Cardiac fibroblast (primary cell): ENCODE measurements at regions not wholly inside any gene's neighbourhood (a gene's known extent, or its start where the extent isn't known, plus 50 kb on each side); places are given as distances from the start of the nearest gene placed in this dataset.

Source experiments
- DNase-seq, 2 donors: peaks; one replicate each; pipeline versions ENCODE4 v3.0.0 to v3.0.0-alpha.2; 2010; ENCODE audit warnings: low read depth in 2 of 2
- H3K4me3 ChIP-seq, 2 donors: replicated peaks in 1 of 2; 1 replicate in 1 of 2; 2 replicates in 1 of 2; pipeline ENCODE4 v1.5.1; 2011; ENCODE audit warnings: low read depth in 2 of 2, low read length in 2 of 2, mild to moderate bottlenecking in 2 of 2, moderate library complexity in 1 of 2
- TF ChIP-seq, protein P1 (sequence below): IDR thresholded peaks from one replicate; pipeline ENCODE4 v1.5.1; 2011; ENCODE audit warnings: low read depth, mild to moderate bottlenecking, low read length, inconsistent platforms

DNA sequence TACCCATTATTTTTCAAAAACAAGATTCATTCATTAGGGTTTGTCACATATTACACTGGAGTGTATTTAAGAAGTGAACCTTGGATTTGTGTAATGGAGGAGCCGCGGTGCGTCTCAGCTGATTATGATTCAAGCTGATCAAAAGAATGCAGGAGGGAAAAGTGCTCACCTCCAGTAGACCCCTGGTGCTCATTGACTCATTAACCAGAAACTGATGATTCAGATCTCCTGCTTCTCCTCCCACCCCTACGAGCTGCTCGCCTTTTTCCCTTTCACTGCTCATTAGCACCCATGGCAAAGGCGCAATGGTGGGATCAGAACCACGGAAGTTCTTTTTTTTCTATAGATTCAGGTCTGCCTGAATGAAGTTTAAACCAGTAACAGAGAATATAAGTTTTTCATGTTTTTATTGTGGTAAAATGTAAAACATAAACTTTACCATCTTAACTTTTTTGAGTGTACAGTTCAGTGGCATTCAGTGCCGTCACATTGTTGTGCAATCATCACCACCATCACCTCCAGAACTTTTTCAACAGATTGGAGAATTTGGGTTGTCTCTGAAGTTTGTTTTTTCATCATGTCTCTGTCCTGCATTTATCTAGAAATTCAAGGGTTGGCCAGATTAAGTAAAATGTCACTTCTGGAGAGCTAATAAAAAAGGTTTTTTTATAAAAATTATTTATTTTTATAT is 101.6 kb downstream of the LINC00237 start:
- no peak for DNase-seq
- H3K4me3 ChIP-seq = no peak overlapping the region
- TF ChIP-seq, protein P1, sequence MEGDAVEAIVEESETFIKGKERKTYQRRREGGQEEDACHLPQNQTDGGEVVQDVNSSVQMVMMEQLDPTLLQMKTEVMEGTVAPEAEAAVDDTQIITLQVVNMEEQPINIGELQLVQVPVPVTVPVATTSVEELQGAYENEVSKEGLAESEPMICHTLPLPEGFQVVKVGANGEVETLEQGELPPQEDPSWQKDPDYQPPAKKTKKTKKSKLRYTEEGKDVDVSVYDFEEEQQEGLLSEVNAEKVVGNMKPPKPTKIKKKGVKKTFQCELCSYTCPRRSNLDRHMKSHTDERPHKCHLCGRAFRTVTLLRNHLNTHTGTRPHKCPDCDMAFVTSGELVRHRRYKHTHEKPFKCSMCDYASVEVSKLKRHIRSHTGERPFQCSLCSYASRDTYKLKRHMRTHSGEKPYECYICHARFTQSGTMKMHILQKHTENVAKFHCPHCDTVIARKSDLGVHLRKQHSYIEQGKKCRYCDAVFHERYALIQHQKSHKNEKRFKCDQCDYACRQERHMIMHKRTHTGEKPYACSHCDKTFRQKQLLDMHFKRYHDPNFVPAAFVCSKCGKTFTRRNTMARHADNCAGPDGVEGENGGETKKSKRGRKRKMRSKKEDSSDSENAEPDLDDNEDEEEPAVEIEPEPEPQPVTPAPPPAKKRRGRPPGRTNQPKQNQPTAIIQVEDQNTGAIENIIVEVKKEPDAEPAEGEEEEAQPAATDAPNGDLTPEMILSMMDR = no peak

DNA sequence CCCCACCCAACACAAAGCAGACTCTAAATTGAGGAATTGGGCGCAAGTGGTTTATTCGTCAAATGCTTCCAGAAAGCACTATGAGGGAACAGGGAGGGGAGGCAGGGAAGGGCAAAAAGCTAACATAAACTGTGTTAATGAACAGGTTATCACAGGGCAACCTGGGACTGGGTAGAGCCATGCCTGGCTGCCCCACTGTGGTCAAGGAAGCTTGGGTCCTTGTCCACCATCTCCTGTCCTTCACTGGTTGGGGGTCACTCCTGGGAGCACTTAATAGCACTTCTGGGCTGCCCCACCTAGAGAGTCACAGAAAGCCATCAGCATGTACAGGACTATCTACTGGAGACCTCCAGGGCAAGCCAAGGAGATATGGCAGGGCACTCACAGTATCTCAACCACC is 102.3 kb downstream of the LINC00237 start:
- H3K4me3 ChIP-seq = no peak overlapping the region
- TF ChIP-seq, protein P1 = no peak
- DNase-seq = no peak

DNA sequence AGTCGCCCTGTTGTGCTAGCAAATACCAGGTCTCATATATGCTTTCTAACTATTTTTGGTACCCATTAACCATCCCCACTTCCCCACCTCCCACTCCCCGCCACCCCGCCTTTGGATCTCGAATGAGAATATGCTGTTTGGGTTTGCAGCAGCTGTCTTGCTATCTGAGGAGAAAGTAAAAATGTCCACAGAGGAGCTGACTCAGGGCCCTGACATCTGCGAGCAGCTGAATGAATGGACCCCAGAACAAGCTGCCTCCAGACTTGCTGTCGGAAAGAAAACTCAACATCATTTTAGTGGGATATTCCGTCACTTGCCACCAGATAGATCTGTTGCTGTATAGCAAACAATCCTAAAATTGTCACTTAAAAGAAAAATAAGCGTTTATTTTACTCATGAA is 103.7 kb downstream of the LINC00237 start:
- DNase-seq = no peak
- TF ChIP-seq, protein P1 = no peak
- H3K4me3 ChIP-seq = no peak overlapping the region

DNA sequence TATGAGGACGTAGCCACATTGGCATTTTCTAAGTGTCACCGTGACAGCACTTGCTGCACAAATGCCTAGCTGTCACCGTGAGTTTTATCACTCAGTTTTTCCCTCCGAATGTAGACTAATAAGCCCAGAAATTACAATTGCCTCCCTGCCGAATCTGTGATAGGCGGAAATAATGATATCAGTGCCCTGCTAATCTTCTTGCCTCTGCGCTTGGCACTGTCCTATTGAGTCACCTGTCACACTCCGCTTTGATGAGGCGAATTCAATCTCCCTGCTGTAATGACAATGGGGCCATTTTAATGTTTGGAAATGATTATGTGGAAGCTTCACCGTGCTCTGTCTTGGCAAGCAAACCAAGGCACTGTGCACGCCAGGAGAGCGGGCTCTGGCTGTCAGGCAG is 112.8 kb downstream of the LINC00237 start:
- TF ChIP-seq, protein P1 = no peak
- DNase-seq = no peak
- no peak overlapping the region for H3K4me3 ChIP-seq

DNA sequence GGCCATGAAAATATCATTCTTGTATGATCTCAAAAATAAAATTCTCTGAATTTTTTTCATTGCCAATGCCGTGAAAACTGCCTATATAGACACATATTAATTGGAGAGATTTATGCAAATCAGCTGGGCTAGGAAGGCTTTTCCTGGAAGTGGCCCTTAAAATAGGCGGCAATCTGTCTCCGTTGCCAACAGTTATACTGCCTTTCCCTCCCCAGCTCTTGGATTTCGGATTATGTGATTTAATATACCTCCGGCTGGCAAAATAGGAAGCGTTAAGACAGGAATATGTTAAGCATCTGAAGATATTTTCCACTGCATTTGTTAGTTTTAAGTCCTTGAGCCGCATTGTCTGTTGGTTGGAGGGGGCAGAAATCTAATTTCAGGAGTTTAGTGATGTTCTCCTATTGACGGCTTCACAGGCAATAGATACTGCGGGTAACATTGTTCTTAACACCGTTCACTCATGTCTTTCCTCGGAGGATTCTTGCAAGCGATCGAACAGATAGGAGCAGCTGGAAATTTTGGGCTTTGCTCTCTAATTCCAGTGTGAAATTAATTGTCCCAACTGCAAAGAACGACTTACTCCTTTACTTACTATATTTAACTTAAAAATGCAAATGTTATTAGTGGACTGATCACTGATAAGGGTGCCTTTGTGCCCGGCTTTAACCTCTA is 113.3 kb downstream of the LINC00237 start:
- no peak overlapping the region for H3K4me3 ChIP-seq
- DNase-seq = no peak
- TF ChIP-seq, protein P1 = no peak

DNA sequence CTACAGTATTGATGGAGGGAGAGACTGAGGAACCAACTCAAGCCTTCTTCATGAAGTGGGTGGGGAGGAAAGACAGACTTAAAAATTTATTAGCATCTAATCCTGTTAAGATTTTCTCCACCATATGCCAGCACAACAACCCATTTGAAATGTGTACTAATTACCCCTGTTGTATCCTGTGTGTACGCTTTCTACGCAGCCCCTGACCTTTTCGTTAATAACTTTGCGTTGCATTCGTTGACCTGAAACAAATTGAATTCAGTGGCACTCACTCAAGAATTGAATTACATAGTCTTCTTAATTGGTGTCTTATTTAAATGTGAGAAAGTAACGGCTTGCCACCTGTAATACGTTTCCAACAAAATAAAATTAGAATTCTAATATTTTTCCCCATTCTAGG is 113.9 kb downstream of the LINC00237 start:
- TF ChIP-seq, protein P1 = no peak
- H3K4me3 ChIP-seq = no peak overlapping the region
- no peak for DNase-seq
